Omental fat pad (tissue), 3 donors: ENCODE measurements at regions not wholly inside any gene's neighbourhood (a gene's known extent, or its start where the extent isn't known, plus 50 kb on each side); places are given as distances from the start of the nearest gene placed in this dataset.

Source experiments
- ATAC-seq: fragments of 150-250 bp; one replicate; pipeline ENCODE4 v1.9.1; 2016; ENCODE audit warnings: mild to moderate bottlenecking, moderate library complexity; ENCODE audit not compliant: low FRiP score
- DNase-seq: peaks from one replicate; pipeline ENCODE4 v3.0.0-alpha.2; 2019; ENCODE audit warnings: low spot score
- TF ChIP-seq, protein P1 (sequence below), 3 donors: fragments of 450-650 bp; IDR thresholded peaks; one replicate each; pipeline ENCODE4 v1.5.1; 2016 to 2017; ENCODE audit warnings: antibody characterized with exemption in 3 of 3, mild to moderate bottlenecking in 3 of 3, moderate library complexity in 2 of 3

DNA sequence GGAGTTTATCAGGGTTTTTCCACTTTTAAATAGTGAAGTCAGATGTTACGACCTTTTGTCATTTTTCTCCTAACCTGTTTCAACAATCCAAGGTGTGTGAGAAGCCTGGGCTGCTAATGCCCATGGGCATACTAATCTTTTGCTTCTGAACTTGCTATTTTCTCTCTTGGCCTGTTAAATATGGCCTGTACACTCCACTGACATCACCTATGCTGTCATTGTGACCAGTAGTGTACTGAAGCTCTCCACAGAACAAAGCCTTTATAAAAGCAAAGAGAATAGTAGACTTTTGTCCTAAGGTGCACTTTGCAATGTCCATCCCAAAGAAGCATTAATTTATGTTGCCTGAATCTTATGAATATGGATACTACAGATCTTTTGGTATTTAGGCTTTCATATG, 1490.5 kb downstream of the STIM2 start:
- TF ChIP-seq, protein P1, sequence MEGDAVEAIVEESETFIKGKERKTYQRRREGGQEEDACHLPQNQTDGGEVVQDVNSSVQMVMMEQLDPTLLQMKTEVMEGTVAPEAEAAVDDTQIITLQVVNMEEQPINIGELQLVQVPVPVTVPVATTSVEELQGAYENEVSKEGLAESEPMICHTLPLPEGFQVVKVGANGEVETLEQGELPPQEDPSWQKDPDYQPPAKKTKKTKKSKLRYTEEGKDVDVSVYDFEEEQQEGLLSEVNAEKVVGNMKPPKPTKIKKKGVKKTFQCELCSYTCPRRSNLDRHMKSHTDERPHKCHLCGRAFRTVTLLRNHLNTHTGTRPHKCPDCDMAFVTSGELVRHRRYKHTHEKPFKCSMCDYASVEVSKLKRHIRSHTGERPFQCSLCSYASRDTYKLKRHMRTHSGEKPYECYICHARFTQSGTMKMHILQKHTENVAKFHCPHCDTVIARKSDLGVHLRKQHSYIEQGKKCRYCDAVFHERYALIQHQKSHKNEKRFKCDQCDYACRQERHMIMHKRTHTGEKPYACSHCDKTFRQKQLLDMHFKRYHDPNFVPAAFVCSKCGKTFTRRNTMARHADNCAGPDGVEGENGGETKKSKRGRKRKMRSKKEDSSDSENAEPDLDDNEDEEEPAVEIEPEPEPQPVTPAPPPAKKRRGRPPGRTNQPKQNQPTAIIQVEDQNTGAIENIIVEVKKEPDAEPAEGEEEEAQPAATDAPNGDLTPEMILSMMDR (IDR thresholded peaks at IDR 0.05): no peak
- no peak for DNase-seq
- no peak for ATAC-seq

DNA sequence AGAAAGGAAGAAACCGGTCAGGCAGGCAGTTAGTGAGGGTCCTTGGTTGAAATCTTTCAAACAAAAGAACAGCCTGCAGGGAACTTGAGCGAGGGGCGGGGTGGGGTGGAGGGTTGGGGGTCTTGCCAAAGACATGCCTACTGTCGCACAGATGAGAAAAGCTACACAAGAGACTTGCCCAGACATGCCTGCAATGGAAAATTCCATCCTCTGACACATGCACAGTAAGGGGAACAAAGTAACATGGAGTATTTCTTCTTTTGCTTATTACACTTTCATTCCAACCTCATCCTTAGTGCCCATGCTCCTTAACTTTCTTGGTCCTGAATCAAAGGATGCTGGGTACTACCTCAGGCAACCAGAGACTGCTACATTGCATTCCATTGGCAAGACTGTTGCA, 1491.2 kb downstream of the STIM2 start:
- DNase-seq: no peak
- no peak for ATAC-seq
- TF ChIP-seq, protein P1 (IDR thresholded peaks at IDR 0.05): no peak

GRCh38 chr4:28354880-28355656, 1494.4 kb downstream of the STIM2 start:
- ATAC-seq: no peak
- TF ChIP-seq, protein P1 (IDR thresholded peaks at IDR 0.05): no peak
- DNase-seq: no peak

DNA sequence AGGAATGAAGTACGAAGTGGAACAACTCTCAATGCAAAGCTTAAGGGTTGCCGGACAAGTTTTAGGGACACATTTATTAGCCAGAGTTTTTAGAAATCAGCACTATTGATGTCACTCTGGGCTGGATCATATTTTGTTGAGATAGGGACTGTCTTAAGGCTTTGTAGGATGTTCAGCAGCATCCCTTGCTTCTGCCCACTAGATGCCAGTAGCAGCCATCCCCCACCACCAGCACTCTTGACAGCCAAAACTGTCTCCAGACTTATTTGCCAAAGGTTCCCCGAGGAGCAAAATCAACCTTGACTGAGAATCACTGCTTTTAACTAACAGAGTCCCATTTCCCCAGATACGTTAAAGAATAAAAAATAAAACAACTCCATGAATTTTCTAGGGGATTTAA, 1497.3 kb downstream of the STIM2 start:
- ATAC-seq: no peak
- TF ChIP-seq, protein P1 (IDR thresholded peaks at IDR 0.05): no peak
- DNase-seq: no peak

GRCh38 chr4:28358606-28359005, 1498.0 kb downstream of the STIM2 start:
- TF ChIP-seq, protein P1 (IDR thresholded peaks at IDR 0.05): no peak
- DNase-seq (no peak), ATAC-seq (no peak)

GRCh38 chr4:28360681-28361080, 1500.0 kb downstream of the STIM2 start:
- DNase-seq (no peak), ATAC-seq (no peak)
- TF ChIP-seq, protein P1 (IDR thresholded peaks at IDR 0.05): no peak

DNA sequence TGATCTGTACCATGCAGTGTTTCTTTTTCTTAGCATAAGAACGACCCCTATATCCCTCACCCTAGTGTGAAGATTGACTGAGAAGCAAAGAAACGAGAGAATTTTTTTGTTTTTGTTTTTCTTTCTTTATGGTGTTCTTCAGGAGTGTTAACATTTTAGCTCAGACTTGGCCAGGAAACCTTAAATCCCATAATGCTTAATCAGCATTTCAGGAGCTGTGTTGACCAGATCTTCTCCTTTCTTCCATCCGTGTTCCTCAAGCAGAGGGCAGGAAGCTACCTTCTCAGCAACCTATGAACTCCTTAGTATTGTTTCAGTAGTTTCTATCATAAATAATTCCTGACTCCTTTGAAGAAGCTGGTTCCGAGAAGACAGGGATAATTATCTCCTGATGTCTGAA, 1501.5 kb downstream of the STIM2 start:
- ATAC-seq: no peak
- TF ChIP-seq, protein P1 (IDR thresholded peaks at IDR 0.05): no peak

More for the DNA sequence above, 1501.5 kb downstream of the STIM2 start:
- no peak for DNase-seq
